ENCODE measurements at regions not wholly inside any gene's neighbourhood (a gene's known extent, or its start where the extent isn't known, plus 50 kb on each side); places are given as distances from the start of the nearest gene placed in this dataset.
"Not testable (repeated sequence)": the region's sequence is repeated elsewhere in the genome, so short reads cannot be mapped to it uniquely, and the experiment has no call there.

GRCh38 chr1:114242531-114243210, 89.0 kb upstream of the SYT6 start:
- TF ChIP-seq CHD4 (IDR thresholded peaks at IDR 0.05; ENCODE audit: insufficient read depth, insufficient replicate concordance, low read depth, low read length, poor library complexity, severe bottlenecking); CTCF (IDR thresholded peaks at IDR 0.05 in 2 of 3, conservative IDR thresholded peaks at IDR 0.05 in 1 of 3; ENCODE audit: insufficient read depth in 2 of 3, low read depth in 1 of 3, low read length in 3 of 3); BRD9 (IDR thresholded peaks at IDR 0.05; ENCODE audit: low read depth, partially characterized antibody); CHD2 (IDR thresholded peaks at IDR 0.05; ENCODE audit: low read depth, low read length); POLR2A (conservative IDR thresholded peaks at IDR 0.05); FOXK1 (CRISPR knock-in tag; IDR thresholded peaks at IDR 0.05; ENCODE audit: borderline replicate concordance); MYC (IDR thresholded peaks at IDR 0.05; ENCODE audit: low read depth, low read length); MYC (CRISPR knock-in tag; IDR thresholded peaks at IDR 0.05; ENCODE audit: borderline replicate concordance, low read depth); TGIF2 (CRISPR knock-in tag; IDR thresholded peaks at IDR 0.05); SRSF9 (IDR thresholded peaks at IDR 0.05; ENCODE audit: borderline replicate concordance, low read depth, low read length): not testable (repeated sequence)
- TF ChIP-seq, protein P1, sequence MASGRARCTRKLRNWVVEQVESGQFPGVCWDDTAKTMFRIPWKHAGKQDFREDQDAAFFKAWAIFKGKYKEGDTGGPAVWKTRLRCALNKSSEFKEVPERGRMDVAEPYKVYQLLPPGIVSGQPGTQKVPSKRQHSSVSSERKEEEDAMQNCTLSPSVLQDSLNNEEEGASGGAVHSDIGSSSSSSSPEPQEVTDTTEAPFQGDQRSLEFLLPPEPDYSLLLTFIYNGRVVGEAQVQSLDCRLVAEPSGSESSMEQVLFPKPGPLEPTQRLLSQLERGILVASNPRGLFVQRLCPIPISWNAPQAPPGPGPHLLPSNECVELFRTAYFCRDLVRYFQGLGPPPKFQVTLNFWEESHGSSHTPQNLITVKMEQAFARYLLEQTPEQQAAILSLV (tag; IDR thresholded peaks at IDR 0.05), result not testable (repeated sequence)

Measured in K562 (cell line).